Stimulated activated CD8-positive, alpha-beta memory T cell treated with anti-CD3 and anti-CD28 coated beads, Interleukin-4, amount 100 ng/mL, for 24 hours (primary cell): ENCODE measurements at regions not wholly inside any gene's neighbourhood (a gene's known extent, or its start where the extent isn't known, plus 50 kb on each side); places are given as distances from the start of the nearest gene placed in this dataset.

Experiments used
- DNase-seq: peaks from one replicate; pipeline ENCODE4 v3.0.0-alpha.2; 2020; ENCODE audit warnings: low read depth

DNA sequence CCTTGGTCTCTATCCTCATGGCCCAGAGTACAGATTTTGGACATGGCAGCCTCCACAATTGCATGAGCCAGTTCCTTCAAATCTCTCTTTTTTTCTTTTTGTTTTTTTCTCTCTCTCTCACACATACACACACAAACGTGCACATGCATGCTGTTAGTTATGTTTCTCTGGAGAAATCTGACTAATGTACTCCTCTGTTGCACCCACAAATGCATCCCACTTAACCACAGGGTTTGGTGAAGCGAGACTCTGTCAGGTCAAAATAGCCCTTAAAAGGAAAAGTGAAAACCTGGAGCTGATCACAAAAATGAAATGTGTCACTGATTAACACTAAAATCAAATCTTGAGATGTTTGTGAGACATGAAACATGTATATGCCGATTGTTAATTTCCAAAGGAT is 374.6 kb upstream of the ARGLU1 start:
- DNase-seq: no peak

GRCh38 chr13:106941779-106942178 is 373.8 kb upstream of the ARGLU1 start:
- DNase-seq: no peak

- DNase-seq: no peak
Observed at GRCh38 chr13:106927421-106927820, 359.5 kb upstream of the ARGLU1 start.

GRCh38 chr13:106922384-106922783 is 354.4 kb upstream of the ARGLU1 start:
- no peak for DNase-seq

- no peak for DNase-seq
Observed at GRCh38 chr13:106919638-106920037, 351.7 kb upstream of the ARGLU1 start.

- no peak for DNase-seq
Observed at GRCh38 chr13:106919133-106919532, 351.2 kb upstream of the ARGLU1 start.

DNA sequence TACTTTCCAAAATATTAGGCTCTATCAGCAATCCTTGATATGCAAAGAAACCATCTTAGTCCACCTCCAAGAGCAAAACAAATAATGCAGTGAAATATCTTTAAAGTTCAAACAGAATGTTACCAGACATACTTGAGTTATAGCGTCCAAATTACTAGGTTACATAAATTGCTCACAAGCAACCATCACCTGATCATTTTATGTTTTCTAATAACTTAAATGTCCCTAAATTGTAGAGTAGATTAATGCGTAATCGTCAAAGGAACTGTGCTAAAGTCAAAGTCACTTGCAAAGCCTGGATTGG is 350.6 kb upstream of the ARGLU1 start:
- no peak for DNase-seq

DNA sequence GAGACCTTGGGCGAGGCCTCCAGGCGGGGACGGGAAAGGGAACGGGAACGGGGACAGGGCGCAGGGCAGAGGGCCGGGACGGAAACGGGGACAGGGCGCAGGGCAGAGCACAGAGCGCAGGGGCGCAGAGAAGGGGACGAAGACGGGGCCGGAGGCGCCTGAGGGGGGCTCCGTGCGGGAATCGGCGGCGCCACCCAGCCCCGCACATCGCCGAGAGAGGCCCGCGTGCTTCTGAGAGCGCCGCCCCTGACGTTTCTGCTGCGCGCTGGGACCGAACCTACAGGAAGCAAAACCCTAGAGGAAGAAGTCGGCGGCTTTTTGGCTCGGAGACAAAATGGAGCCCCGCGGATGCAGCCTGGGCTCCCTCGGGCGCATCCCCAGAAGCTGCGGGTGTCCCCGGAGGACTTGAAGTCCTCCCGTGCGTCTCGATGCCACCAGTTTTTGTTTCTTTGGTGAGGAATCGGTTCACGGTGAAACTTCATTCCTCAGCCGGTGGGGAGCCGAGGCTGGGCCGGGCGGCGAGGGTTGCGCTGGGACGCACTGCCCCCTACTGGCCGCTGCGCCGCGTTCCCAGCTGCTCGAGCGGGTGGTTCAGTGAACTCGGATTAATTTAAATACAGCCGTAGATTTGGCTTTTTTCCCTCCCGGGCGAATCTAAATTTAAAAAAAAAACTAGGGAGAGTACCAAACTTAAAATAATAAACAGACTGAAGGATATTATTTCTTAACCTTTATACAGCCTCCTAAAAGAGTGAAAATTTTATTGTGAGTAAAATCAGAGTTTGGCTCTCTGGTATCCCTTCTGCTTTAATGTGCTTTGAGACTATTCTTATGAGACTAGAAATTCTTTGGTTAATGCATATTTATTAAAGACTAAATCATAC is 350.0 kb upstream of the ARGLU1 start:
- DNase-seq: peak; percentile 30

DNA sequence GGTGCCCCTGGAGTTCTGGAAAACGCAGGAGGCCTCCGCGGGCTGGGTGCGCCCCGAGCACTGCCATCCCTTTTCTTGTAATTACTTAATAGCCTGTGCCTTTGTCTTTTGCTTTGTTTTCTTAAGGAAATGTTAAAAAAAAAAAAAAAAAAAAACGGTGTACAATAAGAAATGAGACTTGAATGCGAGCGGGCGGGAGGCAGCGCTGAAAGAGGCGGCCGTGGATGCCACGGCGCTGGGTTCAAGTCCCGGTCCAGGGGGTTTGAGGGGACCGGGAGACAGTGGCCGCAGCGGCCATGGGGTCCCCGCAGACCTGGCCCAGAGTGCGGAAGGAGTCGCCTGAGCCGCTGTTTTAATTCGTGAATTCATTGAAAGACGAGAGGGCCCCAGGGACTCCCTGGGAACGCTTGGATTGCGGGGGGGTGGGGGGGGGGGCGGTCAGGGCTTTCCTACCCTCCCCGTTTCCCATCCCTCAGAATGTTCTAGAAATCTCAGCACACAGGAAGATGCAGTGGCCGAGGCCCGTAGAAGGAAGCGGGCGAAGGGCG is 349.2 kb upstream of the ARGLU1 start:
- DNase-seq: no peak

DNA sequence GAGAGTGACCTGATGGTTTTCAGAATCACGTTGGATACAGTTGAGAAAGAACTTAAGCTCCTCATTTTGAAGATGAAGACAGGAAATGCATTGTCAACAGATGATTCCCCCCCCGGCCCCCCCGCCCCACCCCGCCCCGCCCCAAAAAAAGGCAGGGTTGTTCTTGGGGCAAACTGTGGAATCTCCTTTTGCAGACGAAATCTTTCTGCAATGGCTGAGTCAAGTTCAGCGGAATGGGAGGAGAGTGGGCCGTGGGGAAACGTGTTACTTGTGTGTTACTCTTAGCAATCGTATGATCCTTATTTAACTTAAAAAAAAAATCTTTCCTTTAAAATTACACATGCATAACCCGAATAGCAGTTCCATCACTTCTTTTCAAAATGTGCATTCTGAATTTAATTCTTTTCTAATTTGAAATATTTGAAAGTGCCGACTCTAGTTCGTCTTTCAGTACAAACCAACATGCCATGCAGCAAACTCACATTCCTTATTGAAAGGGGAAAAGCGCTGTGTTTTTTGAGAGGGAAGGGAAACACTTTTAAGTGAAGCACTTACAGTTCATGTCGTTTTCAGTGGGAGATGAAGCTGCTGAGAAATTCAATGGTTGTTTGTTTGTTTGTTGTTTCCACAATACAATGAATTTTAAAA is 348.5 kb upstream of the ARGLU1 start:
- DNase-seq: no peak

- DNase-seq: no peak
Observed at GRCh38 chr13:106915146-106915545, 347.2 kb upstream of the ARGLU1 start.

DNA sequence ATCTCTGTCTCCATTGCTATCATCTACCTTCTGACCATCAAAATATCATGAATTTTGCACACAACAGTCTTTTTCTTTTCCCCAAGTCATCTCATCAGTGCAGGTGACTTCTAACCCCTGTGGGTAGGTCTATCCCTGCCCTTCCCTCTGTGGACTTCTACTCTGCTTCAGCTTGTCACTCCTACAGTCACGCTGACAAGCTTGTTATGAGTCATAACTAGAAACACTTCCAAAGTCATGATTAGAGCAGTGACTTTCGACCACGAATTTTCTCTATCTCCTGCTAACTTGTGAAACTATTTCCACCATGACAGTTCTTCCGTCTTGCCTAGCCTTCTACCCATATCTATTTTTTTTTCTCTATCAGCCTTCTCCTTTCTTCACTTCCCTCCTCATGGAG is 343.7 kb upstream of the ARGLU1 start:
- no peak for DNase-seq

- no peak for DNase-seq
Observed at GRCh38 chr13:106911020-106911419, 343.1 kb upstream of the ARGLU1 start.

- DNase-seq: no peak
Observed at GRCh38 chr13:106906426-106906996, 338.6 kb upstream of the ARGLU1 start.

DNA sequence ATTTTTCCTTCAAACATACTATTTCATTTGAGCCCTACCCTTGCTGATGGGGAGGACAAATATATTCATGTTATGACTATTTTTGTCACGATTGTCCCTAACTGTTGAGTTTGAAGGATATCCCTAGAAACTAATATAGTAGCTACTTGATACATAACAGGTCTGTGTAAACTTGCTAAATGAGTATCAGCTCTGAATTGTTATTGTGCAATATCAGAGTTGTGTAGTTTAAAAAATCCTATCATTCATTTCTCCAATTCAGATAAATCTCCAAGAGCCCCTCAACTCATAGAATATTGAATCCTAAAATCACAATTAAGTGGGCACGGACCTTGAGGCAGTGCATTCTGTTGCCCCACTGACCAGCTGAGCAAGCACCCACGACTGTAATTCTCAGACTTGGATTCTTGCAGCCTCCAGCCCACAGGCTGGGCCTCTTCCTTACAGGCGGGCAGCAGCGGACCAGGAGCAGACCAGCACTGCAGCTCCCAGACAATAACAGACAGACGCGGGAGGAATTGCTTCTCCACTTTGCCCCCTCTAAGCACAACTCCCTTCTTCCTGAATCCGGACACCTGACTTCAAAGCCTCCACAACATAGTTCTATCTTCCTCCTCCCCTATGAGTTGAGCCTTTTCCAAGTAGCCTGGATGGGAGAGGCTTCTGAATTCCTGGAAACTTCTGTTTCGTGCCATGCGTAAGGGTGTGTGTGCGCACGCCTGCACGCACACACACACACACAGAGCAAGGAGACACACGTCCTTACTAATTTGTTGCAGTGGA is 337.6 kb upstream of the ARGLU1 start:
- DNase-seq: no peak

GRCh38 chr13:106899442-106899841 is 331.5 kb upstream of the ARGLU1 start:
- DNase-seq: no peak

DNA sequence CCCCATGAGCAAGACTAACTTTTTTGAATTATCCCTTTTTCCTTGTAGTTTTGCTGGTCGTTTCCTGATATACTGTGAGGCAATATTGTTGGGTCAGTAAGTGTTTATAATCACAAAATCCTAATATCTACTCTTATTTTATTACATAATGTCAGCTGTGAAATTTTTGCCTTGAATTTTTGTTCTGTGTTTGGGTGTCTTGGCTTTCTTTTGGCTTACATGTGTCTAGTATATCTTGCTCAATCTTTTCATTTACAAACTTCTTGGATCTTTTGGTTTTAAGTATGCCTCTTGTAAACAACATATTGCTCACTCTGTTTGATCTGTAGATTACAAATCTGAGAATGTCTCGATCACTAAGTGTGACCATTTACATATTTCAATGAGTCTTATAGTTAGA is 330.3 kb upstream of the ARGLU1 start:
- no peak for DNase-seq

DNA sequence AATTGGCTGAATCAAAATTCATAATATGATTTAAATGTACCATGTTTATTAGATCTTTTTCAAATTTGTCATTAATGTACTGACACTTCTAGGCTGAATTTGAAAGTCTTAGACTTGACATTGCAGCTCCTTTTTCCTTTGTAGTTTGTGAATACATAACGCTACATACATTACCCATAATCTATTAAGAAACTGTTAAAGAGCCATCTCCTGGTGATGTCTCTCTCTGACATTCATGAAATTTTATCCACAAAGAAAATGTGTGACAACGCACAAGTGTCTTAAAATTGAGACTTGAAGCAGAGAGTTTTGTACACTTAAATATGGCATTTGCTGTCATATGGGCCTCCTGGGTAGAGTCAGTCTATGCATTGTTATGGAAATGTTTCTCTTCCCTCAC is 320.2 kb upstream of the ARGLU1 start:
- DNase-seq: no peak

- DNase-seq: no peak
Observed at GRCh38 chr13:106887686-106888085, 319.7 kb upstream of the ARGLU1 start.

- no peak for DNase-seq
Observed at GRCh38 chr13:106883976-106884375, 316.0 kb upstream of the ARGLU1 start.

DNA sequence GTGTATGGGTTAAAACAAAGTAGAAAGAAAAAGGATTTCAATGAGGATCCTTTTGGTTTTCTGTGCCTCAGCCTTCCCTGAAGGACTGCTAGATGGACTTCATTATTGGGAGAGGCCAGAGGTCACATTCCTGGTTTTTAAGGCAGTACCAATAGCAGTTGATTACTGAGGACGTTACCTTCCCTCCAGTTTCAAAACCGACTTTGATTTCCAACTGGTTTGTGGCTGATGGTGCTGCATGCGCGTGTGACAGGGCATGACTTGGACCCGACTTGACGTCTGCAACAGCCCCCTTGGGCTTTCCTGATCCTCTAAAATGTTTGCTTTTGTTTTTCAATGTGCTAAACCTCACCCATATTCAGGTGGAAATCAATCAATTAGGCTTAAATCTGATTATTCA is 314.3 kb upstream of the ARGLU1 start:
- DNase-seq: no peak

- DNase-seq: no peak
Observed at GRCh38 chr13:106879806-106880205, 311.9 kb upstream of the ARGLU1 start.
